NCI-H1105 (cell line): ENCODE measurements at regions not wholly inside any gene's neighbourhood (a gene's known extent, or its start where the extent isn't known, plus 50 kb on each side); places are given as distances from the start of the nearest gene placed in this dataset.

ENCODE experiments used
- DNase-seq: peaks from one replicate; lab custom pipeline; 2025; lab: John Stamatoyannopoulos, UW

GRCh38 chr14:21735200-21735599 is 61.6 kb upstream of the OR4E1 start:
- DNase-seq = no peak

- DNase-seq = peak; percentile 16
Measured at GRCh38 chr14:21734457-21735074, 60.9 kb upstream of the OR4E1 start.

GRCh38 chr14:21729703-21730233 is 56.1 kb upstream of the OR4E1 start:
- DNase-seq = no peak

GRCh38 chr14:21725250-21725649 is 51.6 kb upstream of the OR4E1 start:
- DNase-seq = no peak

GRCh38 chr14:21724090-21724973 is 50.7 kb upstream of the OR4E1 start:
- DNase-seq = no peak

- DNase-seq = no peak
Measured at GRCh38 chr14:21723431-21724045, 49.9 kb upstream of the OR4E1 start.
